Neuron (in vitro differentiated cells): ENCODE measurements at regions not wholly inside any gene's neighbourhood (a gene's known extent, or its start where the extent isn't known, plus 50 kb on each side); places are given as distances from the start of the nearest gene placed in this dataset.
"Not testable (repeated sequence)": the region's sequence is repeated elsewhere in the genome, so short reads cannot be mapped to it uniquely, and the experiment has no call there.

Experiments
- H2AFZ ChIP-seq: one replicate; pipeline ENCODE4 v1.6.1; 2013; ENCODE audit warnings: low read depth, mild to moderate bottlenecking, inconsistent platforms, low read length, moderate library complexity
- H3K27me3 ChIP-seq: one replicate; pipeline ENCODE4 v1.6.1; 2013; ENCODE audit warnings: low read length; ENCODE audit not compliant: insufficient read depth
- H3K36me3 ChIP-seq: one replicate; pipeline ENCODE4 v1.6.1; 2013; ENCODE audit warnings: low read length; ENCODE audit not compliant: insufficient read depth
- H3K4me1 ChIP-seq: one replicate; pipeline ENCODE4 v1.6.1; 2013; ENCODE audit warnings: low read length; ENCODE audit not compliant: insufficient read depth
- H3K4me3 ChIP-seq: 2 replicates; pipeline ENCODE4 v1.5.1; 2013; ENCODE audit warnings: mild to moderate bottlenecking, low read length, moderate library complexity
- H3K9me3 ChIP-seq: one replicate; pipeline ENCODE4 v1.6.1; 2013; ENCODE audit warnings: low read length

DNA sequence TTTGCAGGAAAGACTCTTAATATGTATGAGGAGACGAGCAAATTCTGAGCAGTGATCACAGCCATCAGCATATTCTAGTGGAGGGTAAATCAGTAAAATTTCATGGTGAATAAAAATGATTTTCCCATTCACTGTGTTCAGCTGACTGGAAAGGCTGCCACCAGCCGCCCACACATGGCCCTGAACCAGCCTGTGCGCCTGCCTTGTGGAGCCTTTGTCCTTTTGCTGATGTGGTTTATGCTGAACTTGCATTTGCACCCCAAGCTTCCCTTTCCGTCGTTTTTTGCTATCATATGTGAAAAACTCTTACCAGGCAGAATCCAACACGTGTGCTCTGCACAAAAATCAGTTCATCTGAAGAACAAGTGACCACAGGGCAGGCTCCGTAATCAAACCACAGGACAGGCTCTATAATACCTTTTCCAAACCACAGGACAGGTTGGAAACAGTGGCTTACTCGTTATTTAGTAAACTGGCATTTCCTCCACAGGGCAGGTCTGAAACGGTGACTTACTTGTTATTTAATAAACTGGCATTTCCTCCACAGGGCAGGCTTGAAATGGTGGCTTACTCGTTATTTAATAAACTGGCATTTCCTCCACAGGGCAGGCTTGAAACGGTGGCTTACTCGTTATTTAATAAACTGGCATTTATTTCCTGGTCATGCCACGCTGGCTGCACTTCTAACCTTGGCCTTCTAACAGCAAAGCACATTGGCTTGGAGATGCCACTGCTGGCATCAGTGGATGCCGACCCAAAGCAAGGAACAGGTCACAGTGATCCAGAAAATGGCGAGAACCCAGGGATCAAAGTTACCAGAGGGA lies 58.4 kb upstream of the TNK2 start:
- not testable (repeated sequence) for H3K4me1 ChIP-seq
- peaks cover 37% of the 10 kb centered on the region for H3K36me3 ChIP-seq

GRCh38 chr3:195965217-195965616 lies 56.9 kb upstream of the TNK2 start:
- not testable (repeated sequence) for H2AFZ ChIP-seq, H3K4me1 ChIP-seq, H3K4me3 ChIP-seq, H3K9me3 ChIP-seq, H3K27me3 ChIP-seq
- H3K36me3 ChIP-seq, result peaks cover 24% of the 10 kb centered on the region

More for the DNA sequence above, 58.4 kb upstream of the TNK2 start:
- H3K27me3 ChIP-seq, H3K9me3 ChIP-seq, H3K4me3 ChIP-seq, H2AFZ ChIP-seq: not testable (repeated sequence)

- H2AFZ ChIP-seq, H3K4me3 ChIP-seq, H3K9me3 ChIP-seq, H3K4me1 ChIP-seq, H3K27me3 ChIP-seq: not testable (repeated sequence)
- H3K36me3 ChIP-seq, result peaks cover 22% of the 10 kb centered on the region
Measured at GRCh38 chr3:195964318-195965107, 56.2 kb upstream of the TNK2 start.

GRCh38 chr3:195962222-195962621 lies 53.9 kb upstream of the TNK2 start:
- H3K4me3 ChIP-seq, H3K4me1 ChIP-seq, H2AFZ ChIP-seq, H3K27me3 ChIP-seq, H3K9me3 ChIP-seq: not testable (repeated sequence)
- peaks cover 30% of the 10 kb centered on the region for H3K36me3 ChIP-seq

GRCh38 chr3:195960971-195961775 lies 52.8 kb upstream of the TNK2 start:
- H3K36me3 ChIP-seq, result peaks cover 28% of the 10 kb centered on the region
- not testable (repeated sequence) for H3K9me3 ChIP-seq, H2AFZ ChIP-seq, H3K4me3 ChIP-seq, H3K27me3 ChIP-seq, H3K4me1 ChIP-seq

GRCh38 chr3:195960164-195960563 lies 51.8 kb upstream of the TNK2 start:
- H3K36me3 ChIP-seq, result peaks cover 23% of the 10 kb centered on the region
- H2AFZ ChIP-seq, H3K4me3 ChIP-seq, H3K4me1 ChIP-seq, H3K9me3 ChIP-seq, H3K27me3 ChIP-seq: not testable (repeated sequence)

GRCh38 chr3:195959367-195960157 lies 51.2 kb upstream of the TNK2 start:
- not testable (repeated sequence) for H3K4me1 ChIP-seq, H3K27me3 ChIP-seq, H2AFZ ChIP-seq, H3K9me3 ChIP-seq, H3K4me3 ChIP-seq
- H3K36me3 ChIP-seq, result peaks cover 17% of the 10 kb centered on the region

- not testable (repeated sequence) for H3K27me3 ChIP-seq, H2AFZ ChIP-seq, H3K4me1 ChIP-seq, H3K4me3 ChIP-seq, H3K9me3 ChIP-seq
- H3K36me3 ChIP-seq, result peaks cover 17% of the 10 kb centered on the region
Measured at GRCh38 chr3:195958736-195959135, 50.4 kb upstream of the TNK2 start.
